GDM1 (cell line): ENCODE measurements at regions not wholly inside any gene's neighbourhood (a gene's known extent, or its start where the extent isn't known, plus 50 kb on each side); places are given as distances from the start of the nearest gene placed in this dataset.
A peak's percentile ranks its signal among the peaks of the same experiment; 100 is the strongest.
"Not testable (repeated sequence)": the region's sequence is repeated elsewhere in the genome, so short reads cannot be mapped to it uniquely, and the experiment has no call there.

Experiments used
- DNase-seq: peaks from one replicate; lab custom pipeline; 2025; lab: John Stamatoyannopoulos, UW

- DNase-seq, result no peak
Measured at GRCh38 chr6:153412519-153412918, 281.4 kb upstream of the RGS17 start.

GRCh38 chr6:153411070-153411648 is 280.1 kb upstream of the RGS17 start:
- DNase-seq, result no peak

- no peak for DNase-seq
Measured at GRCh38 chr6:153405931-153406330, 274.8 kb upstream of the RGS17 start.

- no peak for DNase-seq
Measured at GRCh38 chr6:153401751-153402150, 270.7 kb upstream of the RGS17 start.

- no peak for DNase-seq
Measured at GRCh38 chr6:153392156-153392555, 261.1 kb upstream of the RGS17 start.

GRCh38 chr6:153373869-153374268 is 242.8 kb upstream of the RGS17 start:
- DNase-seq, result no peak

GRCh38 chr6:153368131-153368530 is 237.0 kb upstream of the RGS17 start:
- DNase-seq, result no peak

GRCh38 chr6:153367021-153367420 is 235.9 kb upstream of the RGS17 start:
- no peak for DNase-seq

GRCh38 chr6:153357391-153357790 is 226.3 kb upstream of the RGS17 start:
- DNase-seq, result no peak

GRCh38 chr6:153340568-153340967 is 209.5 kb upstream of the RGS17 start:
- no peak for DNase-seq

GRCh38 chr6:153334121-153334520 is 203.0 kb upstream of the RGS17 start:
- DNase-seq, result no peak

GRCh38 chr6:153331221-153331620 is 200.1 kb upstream of the RGS17 start:
- not testable (repeated sequence) for DNase-seq

GRCh38 chr6:153328194-153328593 is 197.1 kb upstream of the RGS17 start:
- DNase-seq, result no peak

- DNase-seq, result no peak
Measured at GRCh38 chr6:153325661-153326060, 194.6 kb upstream of the RGS17 start.

- DNase-seq, result peak; percentile 25
Measured at GRCh38 chr6:153312634-153313033, 181.6 kb upstream of the RGS17 start.

GRCh38 chr6:153309651-153310050 is 178.6 kb upstream of the RGS17 start:
- DNase-seq, result no peak

- no peak for DNase-seq
Measured at GRCh38 chr6:153302133-153302532, 171.1 kb upstream of the RGS17 start.

GRCh38 chr6:153301602-153302001 is 170.5 kb upstream of the RGS17 start:
- DNase-seq, result no peak

- DNase-seq, result not testable (repeated sequence)
Measured at GRCh38 chr6:153282456-153282855, 151.4 kb upstream of the RGS17 start.

GRCh38 chr6:153275997-153276396 is 144.9 kb upstream of the RGS17 start:
- DNase-seq, result no peak

- DNase-seq, result no peak
Measured at GRCh38 chr6:153272201-153272980, 141.3 kb upstream of the RGS17 start.

GRCh38 chr6:153263489-153263888 is 132.4 kb upstream of the RGS17 start:
- DNase-seq, result no peak

- no peak for DNase-seq
Measured at GRCh38 chr6:153251326-153251725, 120.2 kb upstream of the RGS17 start.

- no peak for DNase-seq
Measured at GRCh38 chr6:153237670-153238069, 106.6 kb upstream of the RGS17 start.
